Spleen (tissue), 7 donors: ENCODE measurements at regions not wholly inside any gene's neighbourhood (a gene's known extent, or its start where the extent isn't known, plus 50 kb on each side); places are given as distances from the start of the nearest gene placed in this dataset.

Experiments used
- POLR2AphosphoS5 ChIP-seq, 3 donors: sonication (generic); formaldehyde crosslinking; IDR thresholded peaks; one replicate each; pipeline ENCODE4 v1.5.1; 2017; ENCODE audit warnings: antibody characterized with exemption in 3 of 3
- TF ChIP-seq, protein P1 (sequence below), 11 experiments: fragments of 200-600 bp in 7 of 11; fragments of 450-650 bp in 4 of 11; sonication (generic) in 4 of 11; IDR thresholded peaks in 8 of 11; conservative IDR thresholded peaks in 3 of 11; 1 replicate in 7 of 11; 2 replicates in 4 of 11; pipeline versions ENCODE4 v1.4.0 to v1.8.0; 2016 to 2021; ENCODE audit warnings: antibody characterized with exemption in 11 of 11, inconsistent platforms in 4 of 11, mild to moderate bottlenecking in 1 of 11
- donor health status: DM: no; HTN: no; CAD: no; lungs with moderate emphysema.
- donor health status: DM: no; HTN: no; CAD: no.
- donor health status: DM: no; HTN: no; CAD: no.

DNA sequence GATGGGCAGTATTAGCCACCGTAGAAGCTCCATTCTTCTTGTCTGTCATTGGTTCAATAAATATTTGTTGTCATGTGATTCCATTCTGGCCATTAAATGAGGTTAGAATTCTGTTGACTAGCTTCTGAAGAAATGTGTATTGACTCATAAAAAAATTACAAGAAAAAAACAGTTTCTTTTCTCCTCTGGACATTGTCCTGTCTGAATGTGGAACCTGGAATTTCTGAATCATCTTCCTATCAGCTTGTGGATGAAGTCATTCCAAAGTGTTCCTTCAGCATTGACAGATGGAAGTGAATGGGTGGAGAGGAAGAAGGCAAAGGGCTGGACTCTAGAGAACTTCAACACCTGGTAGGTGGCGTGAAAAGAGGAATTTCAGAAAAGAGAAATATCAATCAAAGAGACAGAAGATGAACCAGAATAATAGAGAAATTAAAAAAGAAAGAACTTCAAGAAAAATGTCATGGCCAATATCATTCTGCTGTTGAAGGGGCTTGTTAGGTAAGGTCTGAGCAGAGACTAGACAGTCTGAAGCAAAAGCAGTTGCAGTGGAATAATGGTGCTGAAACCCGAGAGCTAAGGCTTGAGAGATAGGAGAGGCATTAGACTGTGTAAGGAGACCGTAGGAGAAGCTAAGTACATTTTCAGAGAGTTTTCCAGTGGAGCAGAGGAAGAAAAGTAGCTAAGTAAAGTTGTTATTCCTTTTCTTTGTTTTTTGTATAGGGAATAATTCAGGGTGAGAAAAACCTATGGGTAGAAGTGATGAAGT is 806.6 kb downstream of the SQOR start:
- TF ChIP-seq, protein P1, sequence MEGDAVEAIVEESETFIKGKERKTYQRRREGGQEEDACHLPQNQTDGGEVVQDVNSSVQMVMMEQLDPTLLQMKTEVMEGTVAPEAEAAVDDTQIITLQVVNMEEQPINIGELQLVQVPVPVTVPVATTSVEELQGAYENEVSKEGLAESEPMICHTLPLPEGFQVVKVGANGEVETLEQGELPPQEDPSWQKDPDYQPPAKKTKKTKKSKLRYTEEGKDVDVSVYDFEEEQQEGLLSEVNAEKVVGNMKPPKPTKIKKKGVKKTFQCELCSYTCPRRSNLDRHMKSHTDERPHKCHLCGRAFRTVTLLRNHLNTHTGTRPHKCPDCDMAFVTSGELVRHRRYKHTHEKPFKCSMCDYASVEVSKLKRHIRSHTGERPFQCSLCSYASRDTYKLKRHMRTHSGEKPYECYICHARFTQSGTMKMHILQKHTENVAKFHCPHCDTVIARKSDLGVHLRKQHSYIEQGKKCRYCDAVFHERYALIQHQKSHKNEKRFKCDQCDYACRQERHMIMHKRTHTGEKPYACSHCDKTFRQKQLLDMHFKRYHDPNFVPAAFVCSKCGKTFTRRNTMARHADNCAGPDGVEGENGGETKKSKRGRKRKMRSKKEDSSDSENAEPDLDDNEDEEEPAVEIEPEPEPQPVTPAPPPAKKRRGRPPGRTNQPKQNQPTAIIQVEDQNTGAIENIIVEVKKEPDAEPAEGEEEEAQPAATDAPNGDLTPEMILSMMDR (IDR thresholded peaks at IDR 0.05 in 8 of 11, conservative IDR thresholded peaks at IDR 0.05 in 3 of 11), result no peak
- no peak for TF ChIP-seq POLR2AphosphoS5 (IDR thresholded peaks at IDR 0.05)
